HepG2 (cell line): ENCODE measurements at regions not wholly inside any gene's neighbourhood (a gene's known extent, or its start where the extent isn't known, plus 50 kb on each side); places are given as distances from the start of the nearest gene placed in this dataset.

Source experiments
- ARID4A ChIP-seq: sonication (generic); formaldehyde crosslinking; IDR thresholded peaks from 2 replicates; pipeline ENCODE4 v1.5.0; 2020; ENCODE audit warnings: mild to moderate bottlenecking, missing genetic modification reagents, borderline replicate concordance
- BCLAF1 ChIP-seq: fragments of 450-650 bp; IDR thresholded peaks from 2 replicates; pipeline ENCODE4 v1.6.1; 2017; ENCODE audit warnings: mild to moderate bottlenecking
- CENPT ChIP-seq: sonication (generic); formaldehyde crosslinking; IDR thresholded peaks from 2 replicates; pipeline ENCODE4 v1.8.0; 2022; ENCODE audit warnings: low read depth, mild to moderate bottlenecking, moderate library complexity, missing genetic modification reagents
- FOXA3 ChIP-seq: IDR thresholded peaks from 2 replicates; pipeline ENCODE4 v1.6.1; 2016; ENCODE audit warnings: missing genetic modification reagents, missing compliant biosample characterization
- FOXP4 ChIP-seq: sonication (generic); formaldehyde crosslinking; IDR thresholded peaks from 2 replicates; pipeline ENCODE4 v1.4.0; 2020; ENCODE audit warnings: missing genetic modification reagents
- HNF1A ChIP-seq, 2 experiments: sonication (generic) in 1 of 2; formaldehyde crosslinking in 1 of 2; IDR thresholded peaks; 2 replicates each; pipeline versions ENCODE4 v1.4.0 to v1.6.1; 2016 to 2020; ENCODE audit warnings: borderline replicate concordance in 1 of 2, low read depth in 1 of 2, mild to moderate bottlenecking in 1 of 2, missing genetic modification reagents in 1 of 2
- JUNB ChIP-seq: sonication (generic); formaldehyde crosslinking; IDR thresholded peaks from 2 replicates; pipeline ENCODE4 v1.8.0; 2022; ENCODE audit warnings: missing genetic modification reagents, mild to moderate bottlenecking, borderline replicate concordance
- MLX ChIP-seq: IDR thresholded peaks from 2 replicates; pipeline ENCODE4 v1.6.1; 2016
- RFXAP ChIP-seq: sonication (generic); formaldehyde crosslinking; IDR thresholded peaks from 2 replicates; pipeline ENCODE4 v1.4.0; 2020; ENCODE audit warnings: missing genetic modification reagents, borderline replicate concordance
- SOX6 ChIP-seq, 2 experiments: fragments of 450-650 bp in 1 of 2; sonication (generic) in 1 of 2; formaldehyde crosslinking in 1 of 2; IDR thresholded peaks; 2 replicates each; pipeline versions ENCODE4 v1.4.0 to v1.6.1; 2017 to 2020; ENCODE audit warnings: antibody characterized with exemption in 1 of 2, mild to moderate bottlenecking in 1 of 2, missing genetic modification reagents in 1 of 2
- TFAP4 ChIP-seq: sonication (generic); IDR thresholded peaks from 2 replicates; pipeline ENCODE4 v1.6.1; 2016; ENCODE audit warnings: low read depth, borderline replicate concordance
- ZFP36L1 ChIP-seq: sonication (generic); formaldehyde crosslinking; IDR thresholded peaks from 2 replicates; pipeline ENCODE4 v1.8.0; 2022; ENCODE audit warnings: mild to moderate bottlenecking, missing genetic modification reagents, moderate library complexity
- ZNF12 ChIP-seq: sonication (generic); formaldehyde crosslinking; IDR thresholded peaks from 2 replicates; pipeline ENCODE4 v1.5.0; 2020; ENCODE audit warnings: missing genetic modification reagents
- ZNF619 ChIP-seq: sonication (generic); formaldehyde crosslinking; IDR thresholded peaks from 2 replicates; pipeline ENCODE4 v1.4.0; 2020; ENCODE audit warnings: mild to moderate bottlenecking, missing genetic modification reagents

GRCh38 chr3:16071206-16071605 lies 103.3 kb upstream of the GALNT15 start (continued):
- peak; percentile 38; the same call in 1 of the 2 replicates for TF ChIP-seq TFAP4
- no peak for TF ChIP-seq CENPT (CRISPR knock-in tag)
- peak; percentile 75 for TF ChIP-seq FOXA3
- no peak for TF ChIP-seq ZNF619 (CRISPR knock-in tag)
- peak; percentile 96 for TF ChIP-seq ZNF12 (CRISPR knock-in tag)
- TF ChIP-seq JUNB: no peak
- TF ChIP-seq MLX: no peak
- TF ChIP-seq FOXP4: peak; percentile 33; the same call in 1 of the 2 replicates
- no peak for TF ChIP-seq SOX6 (IDR thresholded peaks at IDR 0.05)
- TF ChIP-seq SOX6 (CRISPR knock-in tag; IDR thresholded peaks at IDR 0.05): peak; percentile 89
- TF ChIP-seq HNF1A (IDR thresholded peaks at IDR 0.05; ENCODE audit: low read depth): peak; percentile 40; the same call in 1 of the 2 replicates
- TF ChIP-seq HNF1A (CRISPR knock-in tag; IDR thresholded peaks at IDR 0.05; ENCODE audit: borderline replicate concordance): no peak
- no peak for TF ChIP-seq RFXAP
- TF ChIP-seq BCLAF1: no peak
- no peak for TF ChIP-seq ARID4A
- no peak for TF ChIP-seq ZFP36L1 (CRISPR knock-in tag)
- TF ChIP-seq, all 625 proteins: peak for 28
